GM10266 (cell line): ENCODE measurements at regions not wholly inside any gene's neighbourhood (a gene's known extent, or its start where the extent isn't known, plus 50 kb on each side); places are given as distances from the start of the nearest gene placed in this dataset.

ENCODE experiments used
- DNase-seq: peaks from one replicate; pipeline ENCODE4 v3.0.0; 2012; ENCODE audit errors: extremely low spot score
- TF ChIP-seq, protein P1 (sequence below): IDR thresholded peaks from 2 replicates; pipeline ENCODE4 v1.5.1; 2012; ENCODE audit warnings: mild to moderate bottlenecking, low read depth; ENCODE audit not compliant: control insufficient read depth, insufficient read depth; ENCODE audit errors: missing control alignments

DNA sequence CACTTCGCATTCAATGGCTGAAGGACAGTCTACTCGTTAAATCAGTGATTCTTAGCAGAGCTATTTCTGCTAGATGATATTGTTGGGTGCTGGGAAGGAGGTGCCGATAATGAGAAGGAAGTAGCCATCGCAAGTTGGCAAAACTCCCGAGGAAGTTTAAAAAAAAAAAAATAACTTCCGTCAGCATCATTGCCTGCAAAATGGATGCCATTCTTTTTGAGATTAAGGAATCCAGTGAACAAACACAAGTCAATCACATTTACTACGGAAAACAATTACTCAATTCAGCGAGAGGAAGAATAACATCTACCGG is 74.4 kb upstream of the SFMBT2 start:
- no peak for DNase-seq

DNA sequence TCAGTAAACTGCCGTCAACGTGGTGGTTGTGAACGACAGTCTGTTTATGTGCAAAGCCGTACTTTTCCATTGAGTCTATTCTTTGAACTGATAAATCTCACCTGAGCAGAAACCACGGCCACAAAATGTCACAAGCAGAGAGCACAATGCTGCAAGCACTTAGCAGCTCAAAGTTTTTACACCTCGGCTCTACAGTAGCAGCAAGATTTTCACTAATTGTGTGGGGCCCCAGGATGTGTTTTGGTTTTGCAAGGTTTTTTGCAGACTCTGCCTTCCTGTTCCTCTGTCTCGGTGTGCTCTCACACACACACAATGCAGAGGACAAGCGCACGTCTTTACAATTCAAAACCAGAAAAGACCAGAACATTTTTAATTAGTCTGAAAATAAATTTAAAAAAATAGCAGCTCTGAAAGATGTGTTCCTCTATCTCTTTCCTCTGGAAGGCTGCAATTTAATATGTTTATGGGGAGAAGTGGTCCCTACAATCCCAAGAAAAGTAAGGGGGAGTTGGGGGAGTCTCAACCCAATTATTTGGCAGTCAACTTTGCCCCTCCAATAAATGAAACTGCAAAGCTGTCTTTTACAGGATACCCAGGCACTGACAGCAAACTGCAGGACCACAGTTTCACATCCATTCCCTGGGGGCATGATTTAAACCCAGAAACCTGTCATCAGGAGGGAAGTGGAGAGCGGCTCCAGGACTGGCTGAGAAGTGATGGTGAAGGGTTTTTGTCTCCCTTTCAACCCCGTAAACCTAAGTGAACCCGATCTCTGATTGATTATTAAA is 73.8 kb upstream of the SFMBT2 start:
- no peak for DNase-seq
- TF ChIP-seq, protein P1, sequence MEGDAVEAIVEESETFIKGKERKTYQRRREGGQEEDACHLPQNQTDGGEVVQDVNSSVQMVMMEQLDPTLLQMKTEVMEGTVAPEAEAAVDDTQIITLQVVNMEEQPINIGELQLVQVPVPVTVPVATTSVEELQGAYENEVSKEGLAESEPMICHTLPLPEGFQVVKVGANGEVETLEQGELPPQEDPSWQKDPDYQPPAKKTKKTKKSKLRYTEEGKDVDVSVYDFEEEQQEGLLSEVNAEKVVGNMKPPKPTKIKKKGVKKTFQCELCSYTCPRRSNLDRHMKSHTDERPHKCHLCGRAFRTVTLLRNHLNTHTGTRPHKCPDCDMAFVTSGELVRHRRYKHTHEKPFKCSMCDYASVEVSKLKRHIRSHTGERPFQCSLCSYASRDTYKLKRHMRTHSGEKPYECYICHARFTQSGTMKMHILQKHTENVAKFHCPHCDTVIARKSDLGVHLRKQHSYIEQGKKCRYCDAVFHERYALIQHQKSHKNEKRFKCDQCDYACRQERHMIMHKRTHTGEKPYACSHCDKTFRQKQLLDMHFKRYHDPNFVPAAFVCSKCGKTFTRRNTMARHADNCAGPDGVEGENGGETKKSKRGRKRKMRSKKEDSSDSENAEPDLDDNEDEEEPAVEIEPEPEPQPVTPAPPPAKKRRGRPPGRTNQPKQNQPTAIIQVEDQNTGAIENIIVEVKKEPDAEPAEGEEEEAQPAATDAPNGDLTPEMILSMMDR = no peak

More for the DNA sequence above, 74.4 kb upstream of the SFMBT2 start:
- TF ChIP-seq, protein P1 = no peak

DNA sequence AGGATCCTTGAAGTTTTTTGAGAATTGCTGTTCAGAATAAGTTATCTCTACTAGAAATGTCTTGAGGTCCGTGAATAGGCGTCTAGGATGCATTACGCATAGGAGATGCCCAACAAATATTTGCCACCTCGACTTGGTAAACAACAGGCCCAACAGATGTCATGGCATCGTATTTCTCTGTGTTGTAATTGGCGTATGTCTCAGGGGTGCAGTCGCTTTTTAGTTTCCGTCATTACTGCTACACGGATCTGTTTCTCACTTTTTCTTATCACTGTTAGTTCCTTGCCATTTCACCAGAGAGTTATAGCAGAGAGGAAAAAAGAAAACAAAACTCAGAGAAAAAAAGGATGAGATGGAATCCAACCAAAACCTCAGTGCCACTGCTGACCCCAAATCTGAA is 73.0 kb upstream of the SFMBT2 start:
- no peak for DNase-seq
- TF ChIP-seq, protein P1 = no peak

DNA sequence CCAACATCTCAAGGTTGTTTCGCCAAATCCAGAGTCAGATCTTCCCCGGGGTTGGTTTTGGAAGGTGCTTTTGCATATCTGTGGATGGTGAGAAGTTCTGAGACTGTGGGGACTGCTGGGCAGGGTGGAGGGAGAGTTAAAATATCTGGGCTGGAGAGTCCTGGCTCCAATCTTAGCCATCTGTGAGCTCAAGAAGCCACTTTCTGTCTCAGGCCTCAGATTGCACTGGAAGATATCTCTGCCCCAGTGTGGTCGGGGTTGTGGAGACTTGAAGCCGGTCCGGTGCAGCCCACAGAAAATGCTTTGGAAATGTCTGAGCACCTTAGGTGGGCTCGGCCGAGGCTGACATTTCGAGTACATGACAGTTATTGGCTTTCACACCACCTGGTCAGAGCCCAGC is 72.2 kb upstream of the SFMBT2 start:
- no peak for DNase-seq
- TF ChIP-seq, protein P1 = no peak

DNA sequence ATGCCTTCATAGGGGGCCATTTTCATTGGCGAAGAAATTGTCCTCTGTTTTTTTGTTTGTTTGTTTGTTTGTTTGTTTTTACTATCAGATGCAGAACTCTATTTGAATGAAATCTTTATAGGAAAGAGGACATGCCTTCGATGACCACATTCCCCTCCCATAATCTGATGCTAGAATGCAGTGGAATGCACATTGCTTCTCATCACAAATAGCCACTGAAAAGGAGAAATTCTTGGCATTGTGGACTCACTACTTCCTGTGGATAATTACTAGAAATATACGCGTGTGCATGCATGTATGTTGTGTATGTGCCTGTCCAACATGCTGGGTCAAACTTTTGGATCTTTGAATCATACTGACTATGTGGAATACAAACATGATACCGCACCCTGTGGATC is 70.5 kb upstream of the SFMBT2 start:
- TF ChIP-seq, protein P1 = no peak

DNA sequence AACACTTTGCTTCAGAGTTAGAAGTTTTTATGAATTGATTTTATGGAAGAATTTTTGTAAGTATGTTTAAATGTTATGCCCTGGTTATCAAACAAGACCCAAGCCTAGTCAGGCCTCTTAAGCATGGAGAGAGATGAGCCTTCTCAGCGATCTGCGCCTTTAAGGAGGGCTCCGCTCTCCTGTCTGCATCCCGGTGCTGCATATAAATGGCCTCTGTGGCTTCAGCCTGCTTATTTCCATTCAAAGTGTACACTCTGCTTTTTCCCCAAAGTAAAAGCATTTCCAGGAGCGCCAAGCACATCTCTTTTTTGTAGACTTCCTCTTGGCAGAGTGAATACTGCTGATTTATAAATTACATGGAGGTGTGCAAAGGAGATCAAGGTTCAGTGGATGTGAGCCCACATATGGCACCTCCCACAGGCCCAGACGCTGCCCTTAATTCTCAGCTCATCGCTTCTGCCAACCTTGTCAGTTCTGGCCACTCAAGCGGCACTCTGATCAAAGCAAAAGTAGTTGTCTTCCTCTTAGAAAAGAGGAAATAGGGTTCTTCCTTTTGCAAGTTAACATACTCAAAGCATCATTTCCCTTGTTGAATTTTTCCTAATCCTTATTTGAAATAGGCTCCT is 70.0 kb upstream of the SFMBT2 start:
- TF ChIP-seq, protein P1 = no peak
- no peak for DNase-seq

More for the DNA sequence above, 70.5 kb upstream of the SFMBT2 start:
- DNase-seq = no peak

DNA sequence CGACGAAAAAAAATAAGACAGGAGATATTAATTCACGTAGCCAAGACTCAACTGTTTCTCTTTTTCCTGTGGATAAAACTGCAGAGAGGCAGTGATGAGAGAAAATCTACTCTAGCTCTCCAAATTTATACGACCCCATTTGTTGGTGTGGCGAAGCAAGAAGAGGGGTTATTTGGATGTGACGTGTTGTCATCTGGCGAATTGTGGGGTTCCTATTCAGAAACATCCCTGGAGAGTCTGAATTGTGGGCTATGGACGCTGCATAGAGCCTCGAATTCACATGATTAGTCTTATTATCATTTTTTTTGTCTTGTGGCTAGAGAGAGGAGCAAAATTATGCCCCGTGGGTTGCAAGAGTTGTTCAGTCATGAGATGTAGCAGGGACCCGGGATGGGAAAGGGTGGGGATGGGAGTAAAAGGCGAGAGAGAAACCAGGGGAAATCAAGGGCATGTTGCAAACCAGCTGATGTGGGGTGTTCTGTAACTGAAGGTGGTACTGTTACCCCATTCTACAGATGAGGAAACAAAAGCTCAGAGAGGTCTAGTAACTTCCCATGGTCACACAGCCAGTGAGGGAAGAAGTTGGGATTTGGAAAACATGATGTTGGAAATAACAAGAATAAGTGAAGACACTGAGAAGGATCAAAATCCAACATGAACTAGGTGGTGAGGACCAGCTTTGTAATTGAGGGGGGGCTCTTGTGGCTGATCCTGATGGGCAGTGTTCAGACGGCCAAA is 69.2 kb upstream of the SFMBT2 start:
- TF ChIP-seq, protein P1 = no peak
- no peak for DNase-seq
